NCI-H146 (cell line): ENCODE measurements at regions not wholly inside any gene's neighbourhood (a gene's known extent, or its start where the extent isn't known, plus 50 kb on each side); places are given as distances from the start of the nearest gene placed in this dataset.
"Not testable (repeated sequence)": the region's sequence is repeated elsewhere in the genome, so short reads cannot be mapped to it uniquely, and the experiment has no call there.

Source experiments
- DNase-seq: peaks from one replicate; lab custom pipeline; 2025; lab: John Stamatoyannopoulos, UW

DNA sequence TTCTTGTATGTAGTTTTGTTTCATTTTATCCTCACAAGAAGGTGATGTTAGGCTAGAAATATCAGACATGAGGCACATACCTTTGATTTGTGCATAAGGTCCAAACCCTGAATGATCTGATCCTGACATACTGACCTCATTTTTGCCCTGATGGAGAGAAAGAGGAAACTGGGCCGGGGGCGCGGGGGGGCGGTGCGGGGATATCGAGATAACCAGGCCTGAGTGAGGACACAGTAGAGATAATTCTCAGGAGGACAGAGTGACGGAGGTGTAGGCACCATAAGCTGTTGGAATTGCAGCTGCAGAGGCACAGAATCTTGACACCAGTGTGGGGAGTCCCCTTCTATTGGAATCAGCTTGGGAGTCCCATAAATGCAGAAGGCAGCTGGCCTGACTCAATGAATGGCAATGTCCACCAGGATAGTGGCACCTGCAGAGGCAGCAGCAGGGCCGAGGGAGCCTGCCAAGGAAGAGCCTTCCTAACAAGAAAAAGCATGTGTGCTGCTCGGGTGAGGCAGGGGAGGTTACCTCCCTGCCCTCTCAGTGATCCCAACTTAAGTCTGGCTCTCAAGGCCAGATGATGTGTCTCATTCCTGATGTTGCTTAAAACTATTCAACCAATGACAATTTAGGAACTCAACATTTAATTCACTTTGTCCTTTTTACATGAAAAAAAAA is 234.3 kb upstream of the MSX2 start:
- DNase-seq, result no peak

DNA sequence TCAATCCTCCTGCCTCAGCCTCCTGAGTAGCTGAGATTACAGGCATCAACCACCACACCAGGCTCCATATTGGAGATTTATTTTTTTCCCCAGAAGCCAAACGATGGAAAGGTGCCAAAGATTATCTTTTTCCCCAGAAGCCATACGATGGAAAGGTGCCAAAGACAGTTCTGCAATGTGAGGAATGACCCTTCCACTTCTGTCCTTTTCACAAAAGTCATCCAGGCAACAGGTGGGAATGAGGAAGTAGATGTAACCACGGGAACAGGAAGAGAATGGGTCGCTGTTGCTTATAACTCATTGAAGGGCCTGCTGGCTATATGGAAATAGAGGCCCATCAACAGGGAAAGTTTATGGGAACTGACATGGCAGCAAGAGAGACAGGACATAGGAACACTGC is 233.7 kb upstream of the MSX2 start:
- no peak for DNase-seq

DNA sequence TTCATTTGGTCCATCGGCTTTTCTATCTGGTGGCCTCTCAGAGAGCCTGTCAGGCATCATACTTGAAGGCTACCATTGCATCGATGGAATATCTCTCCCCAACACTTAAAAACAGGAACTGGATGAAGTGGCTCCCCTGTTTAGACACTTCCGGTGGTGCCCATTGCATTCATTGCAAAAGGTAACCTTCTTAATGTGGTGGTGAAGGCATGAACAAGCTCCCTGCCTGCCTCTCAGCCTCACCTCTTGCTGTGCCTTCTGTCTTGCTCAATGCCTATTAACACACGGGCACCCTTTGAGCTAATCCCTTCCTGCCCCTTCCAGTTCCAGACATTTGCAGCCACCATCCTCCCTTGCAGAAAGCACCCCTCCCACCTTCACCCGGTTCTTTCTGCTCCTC is 233.1 kb upstream of the MSX2 start:
- DNase-seq, result no peak

DNA sequence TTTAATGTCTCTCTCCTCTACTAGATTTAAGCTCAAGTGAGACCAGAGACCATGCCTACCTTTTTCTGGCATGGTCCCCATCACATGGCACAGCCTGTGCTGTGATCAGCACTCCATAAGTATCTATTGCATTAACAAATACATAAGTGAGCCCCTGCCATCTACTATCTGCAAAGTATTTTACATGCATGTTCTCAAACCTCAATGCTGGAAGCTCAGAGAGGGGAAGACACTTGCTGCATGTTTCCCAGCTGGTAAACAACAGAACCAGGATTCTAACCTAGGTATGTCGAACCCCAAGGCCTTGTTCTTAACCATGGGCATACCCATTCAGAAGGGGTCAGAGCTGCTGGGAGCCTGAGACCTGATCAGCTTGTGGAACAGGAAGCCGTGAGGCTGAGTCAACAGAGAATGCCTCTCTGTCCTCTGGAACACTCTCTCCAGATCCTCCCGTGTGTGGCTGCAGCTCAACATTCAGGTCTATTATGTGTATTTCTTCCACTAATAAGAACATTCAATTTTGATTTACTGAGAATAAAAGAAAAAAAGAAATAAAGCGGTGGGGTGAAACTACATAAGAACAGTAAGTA is 232.5 kb upstream of the MSX2 start:
- DNase-seq, result no peak

DNA sequence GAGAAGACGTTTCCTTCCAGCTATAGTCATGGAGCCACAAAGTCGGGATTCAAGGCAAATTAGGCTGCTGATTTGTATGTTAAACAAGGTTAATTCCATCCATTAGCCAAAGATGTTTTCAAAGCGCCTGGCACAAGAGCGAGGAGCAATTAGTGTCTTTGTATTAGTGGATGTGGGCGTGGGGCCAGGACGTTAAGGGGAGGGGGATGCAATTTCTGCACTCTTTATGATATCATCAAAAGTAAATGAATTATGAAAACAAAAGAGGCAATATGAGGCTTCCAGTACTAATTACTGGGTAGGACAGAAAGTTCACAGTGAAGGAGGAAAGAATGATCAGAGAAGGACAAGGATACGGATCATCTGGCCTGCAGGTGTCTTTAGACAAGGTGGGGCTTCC is 230.9 kb upstream of the MSX2 start:
- no peak for DNase-seq

DNA sequence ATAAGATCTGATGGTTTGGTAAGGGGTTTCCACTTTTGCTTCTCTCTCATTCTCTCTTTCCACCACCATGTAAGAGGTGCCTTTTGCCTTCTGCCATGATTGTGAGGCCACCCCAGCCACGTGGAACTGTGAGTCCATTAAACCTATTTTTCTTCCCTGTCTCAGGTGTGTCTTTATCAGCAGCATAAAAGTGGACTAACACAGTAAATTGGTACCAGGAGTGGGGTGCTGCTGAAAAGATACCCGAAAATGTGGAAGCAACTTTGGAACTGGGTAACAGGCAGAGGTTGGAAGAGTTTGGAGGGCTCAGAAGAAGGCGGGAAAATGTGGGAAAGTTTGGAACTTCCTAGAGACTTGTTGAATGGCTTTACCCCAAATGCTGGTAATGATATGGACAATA is 226.4 kb upstream of the MSX2 start:
- DNase-seq, result not testable (repeated sequence)

DNA sequence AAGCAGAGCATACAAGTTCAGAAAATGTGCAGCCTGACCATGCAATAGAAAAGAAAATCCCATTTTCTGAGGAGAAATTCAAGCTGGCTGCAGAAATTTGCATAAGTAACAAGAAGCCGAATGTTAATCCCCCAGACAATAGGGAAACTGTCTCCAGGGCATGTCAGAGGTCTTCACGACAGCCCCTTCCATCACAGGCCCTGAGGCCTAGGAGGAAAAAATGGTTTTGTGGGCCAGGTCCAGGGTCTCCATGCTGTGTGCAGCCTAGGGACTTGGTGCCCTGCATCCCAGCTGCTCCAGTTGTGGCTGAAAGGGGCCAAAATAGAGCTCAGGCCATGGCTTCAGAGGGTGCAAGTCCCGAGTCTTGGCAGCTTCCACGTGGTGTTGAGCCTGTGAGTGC is 225.8 kb upstream of the MSX2 start:
- not testable (repeated sequence) for DNase-seq

DNA sequence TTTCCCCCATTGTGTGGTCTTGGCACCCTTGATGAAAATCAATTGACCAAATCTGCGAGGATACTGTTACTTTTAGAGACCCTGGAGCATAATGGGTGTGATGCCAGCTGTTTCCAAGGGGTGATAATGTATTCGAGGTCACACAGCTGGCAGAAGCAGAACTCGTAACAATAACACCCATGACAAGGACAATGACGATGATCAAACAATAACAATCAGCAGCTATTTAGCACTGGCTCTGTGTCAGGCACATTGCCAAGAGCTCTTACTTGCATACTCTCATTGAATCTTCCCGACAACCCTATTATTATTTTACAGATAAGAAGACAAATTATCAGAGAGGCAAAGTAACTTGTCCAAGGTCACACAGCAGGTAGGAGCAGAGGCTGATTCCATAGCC is 223.7 kb upstream of the MSX2 start:
- DNase-seq, result no peak

DNA sequence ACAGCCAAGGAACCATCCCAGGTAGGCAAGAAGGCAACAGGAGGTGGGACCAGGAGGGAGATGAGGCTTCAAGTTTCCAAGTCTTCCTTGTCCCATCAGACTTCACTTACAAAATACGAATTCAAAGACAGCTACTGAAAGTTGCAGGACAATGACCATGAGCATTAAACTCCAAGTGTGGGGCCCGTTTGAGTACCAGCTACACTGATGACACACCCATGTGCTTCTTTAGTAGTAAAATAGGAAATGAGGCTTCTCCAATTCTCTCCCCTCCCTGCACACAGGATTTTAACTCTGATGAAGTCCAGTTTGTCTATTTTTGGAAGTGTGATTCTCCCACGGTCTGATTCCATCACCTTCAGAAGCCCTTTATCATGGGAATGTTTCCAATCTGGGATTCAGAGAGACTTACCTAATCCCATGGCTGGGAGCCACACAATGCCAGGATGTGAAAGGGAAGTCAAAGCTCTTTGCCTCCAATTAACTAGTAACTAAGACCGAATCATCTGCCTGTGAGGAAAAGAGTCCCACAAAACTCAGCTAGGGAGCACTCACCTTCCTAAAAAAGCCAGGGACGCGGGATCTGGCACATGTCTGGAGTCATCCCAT is 222.8 kb upstream of the MSX2 start:
- no peak for DNase-seq

DNA sequence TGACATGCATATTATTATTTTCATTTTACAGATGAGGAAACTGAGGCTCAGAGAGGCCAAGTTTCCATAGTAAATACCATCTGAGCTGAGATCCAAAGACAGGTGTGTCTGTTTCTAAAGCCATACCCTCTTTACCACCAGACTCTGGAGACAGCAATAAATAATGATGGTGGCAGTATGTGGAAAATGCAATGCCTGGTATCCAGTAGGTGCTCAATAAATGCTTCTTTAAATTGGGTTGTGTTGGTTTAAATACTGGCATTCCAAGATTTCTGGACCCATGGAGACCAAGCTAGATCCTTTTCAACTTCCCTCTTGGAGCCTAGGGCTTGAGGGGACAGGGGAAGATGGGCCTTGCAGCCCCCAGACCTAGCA is 221.3 kb upstream of the MSX2 start:
- DNase-seq, result no peak

DNA sequence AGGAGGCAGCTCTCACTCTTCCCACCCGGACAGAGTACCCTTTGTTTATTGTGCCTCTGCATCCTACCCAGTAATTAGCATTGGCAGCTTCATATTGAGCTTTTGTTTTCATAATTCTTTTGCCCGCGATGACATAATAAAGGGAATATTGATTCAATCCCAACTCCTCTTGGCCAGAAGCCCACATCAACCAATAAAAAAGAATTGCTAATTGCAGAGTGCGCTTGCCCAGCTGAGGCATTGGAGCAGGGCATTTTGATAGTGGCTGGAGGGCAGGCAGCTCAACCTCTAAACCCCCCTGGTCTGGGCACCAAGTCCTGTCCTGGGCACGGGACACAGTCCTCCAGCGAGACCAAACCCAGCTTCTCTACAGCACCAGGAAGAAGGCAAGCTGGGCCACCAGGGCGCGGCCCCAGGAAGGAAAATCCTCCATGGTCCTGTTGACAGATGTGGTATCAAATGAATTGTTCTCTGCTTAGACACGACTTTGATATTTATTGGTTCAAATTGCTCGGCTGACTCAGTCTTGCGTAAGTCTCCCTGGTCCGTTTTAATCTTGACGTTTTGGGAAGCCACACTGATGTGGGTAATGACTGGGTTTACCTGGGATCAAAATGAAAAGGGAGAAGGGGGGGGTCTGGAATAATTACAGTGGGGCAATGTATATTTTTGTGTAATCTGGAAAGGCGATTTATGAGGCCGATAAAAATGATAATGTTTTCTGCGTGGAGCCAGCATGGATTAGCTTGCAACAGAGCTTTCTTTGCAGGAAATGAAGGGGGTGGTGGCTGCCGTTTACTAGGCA is 220.7 kb upstream of the MSX2 start:
- DNase-seq, result no peak

DNA sequence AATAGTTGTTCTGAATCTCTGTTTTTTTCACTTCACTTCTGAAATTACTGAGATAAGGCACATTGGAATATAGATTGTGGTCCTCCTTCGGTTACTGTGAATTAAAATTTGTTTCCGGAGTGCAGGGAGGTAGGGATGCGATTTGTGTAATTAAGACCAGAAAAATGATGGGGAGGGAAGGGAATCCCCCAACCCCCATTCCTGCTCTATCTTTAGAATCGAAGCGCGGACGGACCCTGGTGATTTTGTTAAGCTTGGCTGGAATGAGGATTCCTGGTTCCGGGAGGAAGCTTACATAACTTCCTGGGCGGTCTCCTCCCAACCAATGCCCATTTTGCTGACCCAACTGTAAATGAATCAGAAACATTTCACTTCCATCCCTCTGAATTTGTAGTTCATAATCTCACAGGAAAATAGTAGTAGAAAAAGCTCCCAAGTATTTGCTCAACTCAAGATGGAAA is 220.1 kb upstream of the MSX2 start:
- no peak for DNase-seq

DNA sequence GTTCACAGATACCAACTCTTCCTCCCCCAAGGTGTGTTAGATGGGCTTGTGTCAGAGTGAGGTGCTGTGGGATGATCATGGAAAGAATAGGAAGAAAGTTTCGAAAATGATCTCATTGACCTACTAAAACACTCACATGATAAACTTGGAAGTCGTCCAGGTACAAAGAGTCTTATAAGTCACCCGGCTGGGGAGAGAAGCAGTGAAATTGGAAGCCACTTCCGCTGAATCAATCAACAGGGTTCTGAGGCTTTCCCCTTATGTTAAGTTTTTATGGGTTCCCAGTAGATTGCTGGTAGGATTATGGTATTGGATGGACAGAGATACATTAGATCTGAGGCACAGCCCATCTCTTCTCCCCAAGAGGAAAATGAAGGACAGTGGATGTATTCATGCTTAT is 218.8 kb upstream of the MSX2 start:
- DNase-seq, result no peak

DNA sequence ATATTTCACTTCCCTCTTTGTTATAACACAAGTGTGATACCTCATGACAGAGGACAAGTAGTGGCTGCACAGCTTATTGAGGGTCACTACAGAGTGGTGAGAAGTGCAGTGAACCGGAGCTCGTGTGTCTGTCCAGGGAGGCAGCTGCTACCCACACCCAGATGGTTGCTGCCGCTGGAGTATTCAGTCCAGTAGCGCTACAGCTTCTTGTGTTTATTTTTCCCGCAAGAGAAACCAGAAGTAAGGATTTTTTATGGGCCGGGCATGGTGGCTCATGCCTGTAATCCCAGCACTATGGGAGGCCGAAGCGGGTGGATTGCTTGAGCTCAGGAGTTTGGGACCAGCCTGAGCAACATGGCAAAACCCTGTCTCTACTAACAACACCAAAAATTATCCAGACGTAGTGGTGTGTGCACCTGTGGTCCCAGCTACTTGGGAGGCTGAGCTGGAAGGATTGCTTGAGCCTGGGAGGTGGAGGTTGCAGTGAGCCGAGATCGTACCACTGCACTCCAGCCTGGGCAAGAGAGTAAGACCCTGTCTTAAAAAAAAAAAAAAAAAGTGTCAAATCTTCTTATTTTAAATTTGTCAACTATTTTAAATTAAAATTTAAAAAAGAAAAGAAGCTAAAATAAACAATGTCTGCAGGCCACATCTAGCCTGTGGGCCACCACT is 213.5 kb upstream of the MSX2 start:
- not testable (repeated sequence) for DNase-seq

DNA sequence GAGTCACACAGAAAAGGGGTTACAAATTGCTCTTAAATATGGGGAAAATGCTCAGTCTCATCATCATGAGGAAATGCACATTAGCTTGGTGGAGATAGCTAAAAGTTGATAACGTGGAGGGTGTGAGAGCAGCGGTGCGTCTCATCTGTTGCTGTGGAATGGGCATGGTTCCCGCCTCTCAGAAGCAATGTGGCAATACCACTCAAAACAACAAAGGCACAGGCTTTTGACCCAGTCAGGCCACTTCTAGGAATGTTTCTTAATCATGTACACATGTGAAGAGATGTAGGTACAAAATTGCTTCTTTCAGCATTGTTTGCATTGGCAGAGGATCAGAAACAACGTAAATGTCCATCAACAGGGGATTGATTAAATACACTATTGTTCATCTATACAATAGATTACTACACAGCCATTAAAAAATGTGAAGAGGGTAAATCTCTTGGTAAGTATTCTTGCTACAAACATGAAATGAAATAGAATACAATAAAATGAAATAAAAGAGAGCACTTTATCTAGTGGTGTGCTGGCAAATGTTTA is 212.6 kb upstream of the MSX2 start:
- no peak for DNase-seq

DNA sequence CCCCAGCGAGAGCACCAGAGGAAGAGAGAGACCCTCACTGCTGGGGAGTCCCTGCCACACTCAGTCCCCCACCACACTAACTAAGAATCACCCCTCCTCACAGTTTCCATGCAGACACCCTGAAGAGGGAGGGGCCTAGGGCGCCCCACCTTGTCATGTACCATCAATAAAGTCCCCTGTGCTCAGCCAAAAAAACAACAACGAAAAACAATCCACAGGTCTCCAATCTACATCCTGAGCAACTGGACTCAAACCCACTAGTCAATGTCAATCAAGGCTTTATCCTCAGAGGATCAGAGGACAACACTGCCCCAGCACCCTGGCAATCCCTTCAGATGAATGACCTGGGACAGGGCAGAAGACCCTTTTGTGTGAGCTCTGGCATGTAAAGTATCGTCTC is 210.1 kb upstream of the MSX2 start:
- DNase-seq, result no peak

DNA sequence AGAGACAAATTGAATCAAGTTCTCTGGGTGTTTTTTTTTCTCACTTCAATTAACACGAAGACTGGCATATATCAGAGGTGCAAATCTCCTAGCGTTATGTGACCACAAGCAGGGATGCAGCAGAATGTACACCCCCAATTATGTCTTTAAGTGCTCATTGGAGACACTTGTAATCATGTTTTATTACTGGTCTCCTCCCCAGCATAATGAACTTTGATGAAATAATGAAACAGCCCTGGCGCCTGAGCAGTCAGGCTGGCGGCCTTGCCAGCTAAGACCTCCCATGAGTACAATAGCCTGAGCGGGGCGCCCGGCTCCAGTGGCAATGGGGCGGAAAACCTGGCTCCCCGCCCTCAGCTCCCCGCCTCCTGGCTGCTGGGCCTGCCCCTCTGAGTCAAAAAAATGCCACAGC is 209.4 kb upstream of the MSX2 start:
- DNase-seq, result no peak

DNA sequence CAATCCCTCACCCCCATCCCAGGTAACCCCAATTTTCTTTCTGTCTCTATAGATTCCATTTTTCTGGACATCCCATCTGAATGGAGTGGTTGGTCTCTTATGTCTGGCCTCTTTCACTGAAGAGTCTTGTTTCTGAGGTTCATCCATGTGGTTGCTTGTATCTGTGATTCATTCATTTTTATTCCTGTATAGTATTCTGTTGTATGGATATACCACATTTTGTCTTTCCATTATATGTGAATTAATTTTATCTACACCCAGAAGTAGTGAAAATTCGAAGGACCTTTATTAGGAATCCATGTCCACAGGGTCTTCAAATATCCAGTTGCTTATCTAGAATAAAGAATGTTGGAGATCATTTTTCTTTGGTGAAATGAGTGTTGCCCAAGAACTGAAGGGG is 207.6 kb upstream of the MSX2 start:
- no peak for DNase-seq

DNA sequence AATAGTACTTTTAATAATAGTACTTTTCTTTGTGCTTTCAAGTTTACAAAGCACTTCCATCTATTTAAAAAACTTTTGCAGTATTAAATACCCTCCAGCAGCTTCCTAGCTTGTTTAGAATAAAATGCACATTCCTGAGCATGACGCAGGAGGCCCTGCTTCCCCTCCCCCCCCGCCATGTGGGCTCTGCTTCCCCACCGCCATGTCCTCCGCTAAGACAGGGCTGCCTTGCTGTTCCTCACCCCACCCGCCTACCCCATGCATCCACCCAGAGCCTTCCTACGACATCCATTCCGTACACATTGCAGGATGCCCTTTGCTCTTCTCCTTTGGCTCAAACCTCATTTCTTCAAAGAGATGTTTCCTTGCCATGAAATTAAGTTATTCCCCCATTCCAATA is 205.9 kb upstream of the MSX2 start:
- DNase-seq, result no peak

DNA sequence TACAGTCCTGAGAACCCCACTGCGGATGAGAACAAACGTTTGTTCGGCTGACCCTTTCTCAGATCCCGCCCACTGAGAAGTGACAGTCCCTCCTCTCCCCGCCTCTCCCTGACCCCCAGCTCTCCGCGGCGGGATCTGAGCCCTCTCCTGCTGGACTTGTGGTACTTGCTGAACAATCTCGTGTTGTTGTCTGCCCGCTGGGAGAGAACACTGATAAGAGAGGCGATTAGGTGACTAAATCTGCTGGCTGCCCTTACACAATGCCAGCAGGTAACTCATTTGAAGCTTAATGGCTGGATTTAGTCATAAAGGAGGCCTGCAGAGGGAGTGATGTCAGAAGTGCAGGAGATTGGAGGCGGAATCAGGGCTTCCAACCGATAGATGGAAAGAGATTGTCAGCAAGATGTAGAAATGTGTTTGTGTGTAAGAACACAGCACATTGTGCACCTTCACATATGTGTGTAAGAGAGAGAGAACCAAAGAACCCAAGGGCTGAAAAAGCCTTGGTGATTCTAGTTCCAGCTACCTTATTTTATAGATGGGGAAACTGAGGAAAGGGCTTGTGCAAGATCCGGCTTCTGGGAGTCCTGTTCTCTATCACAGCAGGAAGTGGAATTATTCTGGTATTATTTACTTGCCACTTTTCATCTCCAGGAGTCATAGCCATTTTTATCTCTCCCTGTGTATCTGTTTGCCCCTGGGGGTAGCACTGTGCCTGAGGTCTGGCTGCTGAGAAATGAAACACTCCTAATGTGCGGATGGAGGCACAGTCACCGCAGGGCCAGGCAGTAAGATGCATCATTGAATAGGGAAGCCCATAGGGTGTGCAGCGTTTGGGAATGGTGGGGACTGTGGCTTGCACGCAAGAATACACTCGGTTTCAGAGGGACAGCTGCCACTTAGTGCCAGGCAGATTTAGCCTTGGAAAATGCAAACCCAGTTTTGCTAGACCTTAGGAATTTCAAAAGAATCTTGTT is 203.7 kb upstream of the MSX2 start:
- peak; percentile 1 for DNase-seq

DNA sequence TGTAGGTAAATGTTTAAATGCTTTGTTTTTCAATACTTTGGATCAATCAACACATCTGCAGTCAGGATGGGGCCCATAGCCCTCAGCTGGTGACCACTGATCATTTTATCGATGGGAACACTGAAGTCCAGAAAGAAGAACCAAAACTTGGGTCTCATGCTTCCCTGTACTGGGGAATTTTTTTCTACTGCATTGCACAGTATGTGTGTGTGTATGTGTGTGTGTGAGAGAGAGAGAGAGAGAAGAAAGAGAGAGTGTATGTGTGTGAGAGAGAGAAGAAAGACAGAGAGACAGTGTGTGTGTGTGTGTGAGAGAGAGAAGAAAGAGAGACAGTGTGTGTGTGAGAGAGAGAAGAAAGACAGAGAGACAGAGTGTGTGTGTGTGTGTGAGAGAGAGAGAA is 202.9 kb upstream of the MSX2 start:
- no peak for DNase-seq
